ENCODE measurements at regions not wholly inside any gene's neighbourhood (a gene's known extent, or its start where the extent isn't known, plus 50 kb on each side); places are given as distances from the start of the nearest gene placed in this dataset.

DNA sequence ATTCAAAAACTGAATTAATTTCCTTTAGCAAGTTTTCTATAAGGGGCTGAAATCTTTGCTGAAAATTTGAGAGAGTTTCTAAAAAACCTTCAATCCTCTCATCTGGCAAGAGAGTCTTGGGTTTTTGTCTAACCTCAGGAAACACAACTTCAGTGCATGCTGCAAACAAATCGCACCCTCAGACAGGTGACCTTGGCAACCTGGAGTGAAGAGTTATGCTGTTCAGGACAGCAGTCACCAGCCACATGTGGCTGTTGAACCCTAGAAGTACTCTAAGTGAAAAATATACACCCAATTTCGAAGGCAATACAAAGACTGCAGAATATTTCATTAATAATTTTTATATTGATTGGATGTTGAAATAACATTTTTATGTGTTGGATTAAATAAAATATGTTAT lies 184.8 kb downstream of the RPS29 start:
- TF ChIP-seq, protein P1, sequence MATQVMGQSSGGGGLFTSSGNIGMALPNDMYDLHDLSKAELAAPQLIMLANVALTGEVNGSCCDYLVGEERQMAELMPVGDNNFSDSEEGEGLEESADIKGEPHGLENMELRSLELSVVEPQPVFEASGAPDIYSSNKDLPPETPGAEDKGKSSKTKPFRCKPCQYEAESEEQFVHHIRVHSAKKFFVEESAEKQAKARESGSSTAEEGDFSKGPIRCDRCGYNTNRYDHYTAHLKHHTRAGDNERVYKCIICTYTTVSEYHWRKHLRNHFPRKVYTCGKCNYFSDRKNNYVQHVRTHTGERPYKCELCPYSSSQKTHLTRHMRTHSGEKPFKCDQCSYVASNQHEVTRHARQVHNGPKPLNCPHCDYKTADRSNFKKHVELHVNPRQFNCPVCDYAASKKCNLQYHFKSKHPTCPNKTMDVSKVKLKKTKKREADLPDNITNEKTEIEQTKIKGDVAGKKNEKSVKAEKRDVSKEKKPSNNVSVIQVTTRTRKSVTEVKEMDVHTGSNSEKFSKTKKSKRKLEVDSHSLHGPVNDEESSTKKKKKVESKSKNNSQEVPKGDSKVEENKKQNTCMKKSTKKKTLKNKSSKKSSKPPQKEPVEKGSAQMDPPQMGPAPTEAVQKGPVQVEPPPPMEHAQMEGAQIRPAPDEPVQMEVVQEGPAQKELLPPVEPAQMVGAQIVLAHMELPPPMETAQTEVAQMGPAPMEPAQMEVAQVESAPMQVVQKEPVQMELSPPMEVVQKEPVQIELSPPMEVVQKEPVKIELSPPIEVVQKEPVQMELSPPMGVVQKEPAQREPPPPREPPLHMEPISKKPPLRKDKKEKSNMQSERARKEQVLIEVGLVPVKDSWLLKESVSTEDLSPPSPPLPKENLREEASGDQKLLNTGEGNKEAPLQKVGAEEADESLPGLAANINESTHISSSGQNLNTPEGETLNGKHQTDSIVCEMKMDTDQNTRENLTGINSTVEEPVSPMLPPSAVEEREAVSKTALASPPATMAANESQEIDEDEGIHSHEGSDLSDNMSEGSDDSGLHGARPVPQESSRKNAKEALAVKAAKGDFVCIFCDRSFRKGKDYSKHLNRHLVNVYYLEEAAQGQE (IDR thresholded peaks at IDR 0.05; ENCODE audit: low read depth, low read length) = no peak
- TF ChIP-seq, protein P2, sequence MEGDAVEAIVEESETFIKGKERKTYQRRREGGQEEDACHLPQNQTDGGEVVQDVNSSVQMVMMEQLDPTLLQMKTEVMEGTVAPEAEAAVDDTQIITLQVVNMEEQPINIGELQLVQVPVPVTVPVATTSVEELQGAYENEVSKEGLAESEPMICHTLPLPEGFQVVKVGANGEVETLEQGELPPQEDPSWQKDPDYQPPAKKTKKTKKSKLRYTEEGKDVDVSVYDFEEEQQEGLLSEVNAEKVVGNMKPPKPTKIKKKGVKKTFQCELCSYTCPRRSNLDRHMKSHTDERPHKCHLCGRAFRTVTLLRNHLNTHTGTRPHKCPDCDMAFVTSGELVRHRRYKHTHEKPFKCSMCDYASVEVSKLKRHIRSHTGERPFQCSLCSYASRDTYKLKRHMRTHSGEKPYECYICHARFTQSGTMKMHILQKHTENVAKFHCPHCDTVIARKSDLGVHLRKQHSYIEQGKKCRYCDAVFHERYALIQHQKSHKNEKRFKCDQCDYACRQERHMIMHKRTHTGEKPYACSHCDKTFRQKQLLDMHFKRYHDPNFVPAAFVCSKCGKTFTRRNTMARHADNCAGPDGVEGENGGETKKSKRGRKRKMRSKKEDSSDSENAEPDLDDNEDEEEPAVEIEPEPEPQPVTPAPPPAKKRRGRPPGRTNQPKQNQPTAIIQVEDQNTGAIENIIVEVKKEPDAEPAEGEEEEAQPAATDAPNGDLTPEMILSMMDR (IDR thresholded peaks at IDR 0.05) = no peak
- TF ChIP-seq RAD21 (IDR thresholded peaks at IDR 0.05; ENCODE audit: low read length) (no peak), RFX5 (IDR thresholded peaks at IDR 0.05; ENCODE audit: low read length) (no peak), EP300 (IDR thresholded peaks at IDR 0.05; ENCODE audit: borderline replicate concordance in 1 of 2, low read depth in 1 of 2, low read length in 1 of 2) (no peak), EZH2phosphoT487 (IDR thresholded peaks at IDR 0.05; ENCODE audit: borderline replicate concordance, low read depth) (no peak)

Measured in SK-N-SH (cell line).